SU-DHL-6 (cell line): ENCODE measurements at regions not wholly inside any gene's neighbourhood (a gene's known extent, or its start where the extent isn't known, plus 50 kb on each side); places are given as distances from the start of the nearest gene placed in this dataset.

Source experiments
- H2AFZ ChIP-seq: fragments of 200-600 bp; sonication (generic); 2 replicates; pipeline ENCODE4 v1.6.1; 2014; ENCODE audit warnings: low read depth, mild to moderate bottlenecking, moderate library complexity, mixed read lengths, antibody characterized with exemption, low read length; ENCODE audit not compliant: severe bottlenecking
- H3F3A ChIP-seq: fragments of 200-600 bp; shearing (Covaris generic); 2 replicates; pipeline ENCODE4 v1.6.0; 2016; ENCODE audit warnings: antibody characterized with exemption, mild to moderate bottlenecking; ENCODE audit not compliant: insufficient read depth
- H3K27ac ChIP-seq: fragments of 200-600 bp; sonication (generic); 2 replicates; pipeline ENCODE4 v1.5.1; 2016; ENCODE audit warnings: low read depth, mild to moderate bottlenecking, low read length, moderate library complexity, mixed read lengths
- H3K27me3 ChIP-seq: fragments of 200-600 bp; sonication (generic), shearing (Covaris generic); 2 replicates; pipeline ENCODE4 v1.6.0; 2014; ENCODE audit warnings: mild to moderate bottlenecking, low read length
- H3K36me3 ChIP-seq: fragments of 200-600 bp; sonication (generic); 2 replicates; pipeline ENCODE4 v1.6.1; 2014; ENCODE audit warnings: mild to moderate bottlenecking, low read length, mixed read lengths
- H3K4me2 ChIP-seq: fragments of 300-600, 200-600 bp; shearing (Covaris generic), sonication (generic); 2 replicates; pipeline ENCODE4 v1.6.0; 2014; ENCODE audit warnings: low read length, low read depth, mild to moderate bottlenecking; ENCODE audit not compliant: poor library complexity, severe bottlenecking
- H3K4me3 ChIP-seq: fragments of 200-600 bp; sonication (generic); 2 replicates; pipeline ENCODE4 v1.5.1; 2014; ENCODE audit warnings: antibody characterized with exemption, low read length, mild to moderate bottlenecking, mixed read lengths; ENCODE audit not compliant: insufficient read depth, poor library complexity, severe bottlenecking
- H3K79me2 ChIP-seq: fragments of 200-600 bp; sonication (generic); 2 replicates; pipeline ENCODE4 v1.6.1; 2014; ENCODE audit warnings: mild to moderate bottlenecking, low read length, moderate library complexity; ENCODE audit not compliant: insufficient read depth
- H3K9ac ChIP-seq: fragments of 200-600 bp; sonication (generic); 2 replicates; pipeline ENCODE4 v1.7.0; 2014; ENCODE audit warnings: mild to moderate bottlenecking, low read length
- H3K9me2 ChIP-seq: fragments of 200-600 bp; sonication (generic); replicated peaks from 2 replicates; pipeline ENCODE4 v1.6.1; 2014; ENCODE audit warnings: low read length; ENCODE audit not compliant: insufficient read depth
- H3K9me3 ChIP-seq: fragments of 200-600 bp; sonication (generic); 2 replicates; pipeline ENCODE4 v1.6.1; 2014; ENCODE audit warnings: low read length, mixed read lengths; ENCODE audit not compliant: insufficient read depth
- H4K20me1 ChIP-seq: fragments of 200-600 bp; sonication (generic); 2 replicates; pipeline ENCODE4 v1.6.1; 2014; ENCODE audit warnings: low read depth, mild to moderate bottlenecking, antibody characterized with exemption, low read length, moderate library complexity, mixed read lengths
- CTCF ChIP-seq: fragments of 200-600 bp; sonication (generic); IDR thresholded peaks from one replicate; pipeline ENCODE4 v1.5.1; 2017; ENCODE audit warnings: antibody characterized with exemption, mild to moderate bottlenecking, low read length, moderate library complexity; ENCODE audit not compliant: insufficient read depth, poor library complexity, severe bottlenecking
- EZH2phosphoT487 ChIP-seq: fragments of 200-600 bp; sonication (generic), shearing (Covaris generic); conservative IDR thresholded peaks from 2 replicates; pipeline ENCODE4 v1.6.1; 2018; ENCODE audit warnings: mild to moderate bottlenecking, antibody characterized with exemption, low read length, moderate library complexity, mixed read lengths

- Histone ChIP-seq H3F3A (no peaks in the 10 kb centered on the region), H3K79me2 (no peaks in the 10 kb centered on the region), H3K36me3 (no peaks in the 10 kb centered on the region), H3K9ac (no peak overlapping the region), H3K9me3 (no peaks in the 10 kb centered on the region), H3K4me3 (no peak overlapping the region), H2AFZ (no peak overlapping the region), H3K27ac (no peak overlapping the region), H3K9me2 (no peaks in the 10 kb centered on the region), H4K20me1 (no peaks in the 10 kb centered on the region), H3K4me2 (no peak overlapping the region), H3K27me3 (no peaks in the 10 kb centered on the region)
- TF ChIP-seq EZH2phosphoT487 (no peak), CTCF (no peak)
Observed at GRCh38 chr10:36636285-36636839, 489.0 kb upstream of the ANKRD30A start.

- Histone ChIP-seq H2AFZ (no peak overlapping the region), H4K20me1 (no peaks in the 10 kb centered on the region), H3K27me3 (no peaks in the 10 kb centered on the region), H3K9ac (no peak overlapping the region), H3K4me3 (no peak overlapping the region), H3K4me2 (no peak overlapping the region), H3K9me2 (no peaks in the 10 kb centered on the region), H3K27ac (no peak overlapping the region), H3K79me2 (no peaks in the 10 kb centered on the region), H3K36me3 (no peaks in the 10 kb centered on the region), H3K9me3 (no peaks in the 10 kb centered on the region), H3F3A (no peaks in the 10 kb centered on the region)
- no peak for TF ChIP-seq CTCF
- no peak for TF ChIP-seq EZH2phosphoT487
Observed at GRCh38 chr10:36634916-36635315, 490.5 kb upstream of the ANKRD30A start.

GRCh38 chr10:36630267-36630666 lies 495.1 kb upstream of the ANKRD30A start:
- Histone ChIP-seq H3F3A (no peaks in the 10 kb centered on the region), H3K9me2 (no peaks in the 10 kb centered on the region), H3K4me3 (no peak overlapping the region), H4K20me1 (no peaks in the 10 kb centered on the region), H3K27me3 (no peaks in the 10 kb centered on the region), H2AFZ (no peak overlapping the region), H3K9ac (no peak overlapping the region), H3K27ac (no peak overlapping the region), H3K4me2 (no peak overlapping the region), H3K9me3 (0 out of 2 replicates have a peak, but pooled peaks cover 4% of the 10 kb centered on the region), H3K36me3 (no peaks in the 10 kb centered on the region), H3K79me2 (no peaks in the 10 kb centered on the region)
- no peak for TF ChIP-seq CTCF
- no peak for TF ChIP-seq EZH2phosphoT487

- no peak overlapping the region for H3K4me2 ChIP-seq
- no peaks in the 10 kb centered on the region for H3K36me3 ChIP-seq
- H3K27ac ChIP-seq = no peak overlapping the region
- no peak overlapping the region for H2AFZ ChIP-seq
- no peaks in the 10 kb centered on the region for H4K20me1 ChIP-seq
- H3K9me2 ChIP-seq = no peaks in the 10 kb centered on the region
- no peak for TF ChIP-seq EZH2phosphoT487
- no peak for TF ChIP-seq CTCF
- no peak overlapping the region for H3K4me3 ChIP-seq
- H3K9me3 ChIP-seq = 0 out of 2 replicates have a peak, but pooled peaks cover 4% of the 10 kb centered on the region
- H3K27me3 ChIP-seq = no peaks in the 10 kb centered on the region
- no peaks in the 10 kb centered on the region for H3F3A ChIP-seq
- H3K9ac ChIP-seq = no peak overlapping the region
- no peaks in the 10 kb centered on the region for H3K79me2 ChIP-seq
Observed at GRCh38 chr10:36629476-36629875, 495.9 kb upstream of the ANKRD30A start.
